ENCODE measurements at regions not wholly inside any gene's neighbourhood (a gene's known extent, or its start where the extent isn't known, plus 50 kb on each side); places are given as distances from the start of the nearest gene placed in this dataset.

DNA sequence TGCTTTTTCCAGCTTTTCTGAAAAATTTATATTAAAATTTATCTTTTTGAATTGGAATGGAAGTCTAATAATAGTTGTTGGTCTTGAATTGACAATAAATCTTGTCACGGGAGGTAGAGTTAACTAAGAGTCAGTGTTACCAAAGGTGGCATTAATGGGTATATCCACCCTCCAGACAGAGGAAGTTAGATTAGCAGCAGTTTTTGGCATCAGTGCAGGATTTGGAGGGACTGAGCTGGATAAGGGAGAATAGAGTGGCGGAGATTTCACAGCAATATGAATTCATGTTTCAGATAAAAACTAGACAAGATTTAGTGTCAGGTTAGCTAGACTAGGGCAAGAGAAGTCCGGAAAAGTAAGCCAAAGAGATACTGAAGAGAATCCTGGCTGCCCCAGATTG lies 201.3 kb upstream of the ZBTB20 start:
- ChIA-PET CTCF (interaction anchor here (0.7 kb wide), 2 partner anchors 11 to 13 kb away, joined by 3 read pairs; no protein-coding TSS in a partner anchor), POLR2A (ENCODE audit: unreplicated experiment) (no interaction called here)
- H3K36me3 ChIP-seq (ENCODE audit: control insufficient read depth, insufficient read depth, low read length): no peaks in the 10 kb centered on the region
- H2BK15ac ChIP-seq (ENCODE audit: low read depth, low read length): no peak overlapping the region
- H3K23ac ChIP-seq (ENCODE audit: low read depth, low read length): no peak overlapping the region
- H4K5ac ChIP-seq (ENCODE audit: low read depth, low read length): no peak overlapping the region
- H2BK5ac ChIP-seq (ENCODE audit: low read depth, low read length, poor library complexity, severe bottlenecking): no peak overlapping the region
- H2AK9ac ChIP-seq (replicated peaks; ENCODE audit: low read depth, low read length, poor library complexity): no peak overlapping the region
- H3K4ac ChIP-seq (ENCODE audit: low read depth, low read length): no peak overlapping the region
- no peak overlapping the region for H3K9ac ChIP-seq (ENCODE audit: low read depth, low read length)
- BruUV-seq (replicated peaks): no TSS peak
- no peak overlapping the region for H2BK120ac ChIP-seq (ENCODE audit: low read depth, low read length)
- H4K8ac ChIP-seq (ENCODE audit: low read depth in 2 of 2, low read length in 2 of 2): no peak overlapping the region
- no peaks in the 10 kb centered on the region for H3K9me3 ChIP-seq (ENCODE audit: control insufficient read depth, insufficient read depth, low read length)
- no peak overlapping the region for H3K56ac ChIP-seq (ENCODE audit: extremely low read depth, insufficient read depth, low read length)
- dilution Hi-C loops (cut with HindIII; ENCODE audit: low sequenced_read_pairs, unreplicated experiment) (no loop called here), in situ Hi-C loops (cut with MboI; ENCODE audit: low sequenced_read_pairs) (no loop called here), intact Hi-C loops (cut with micrococcal nuclease) (loop anchor here (10.0 kb wide), 1 partner anchor 336 kb away; no protein-coding TSS in a partner anchor)
- no peak overlapping the region for H3K4me2 ChIP-seq (ENCODE audit: low read depth, low read length)
- DNase-seq: no peak
- H4K91ac ChIP-seq (ENCODE audit: insufficient read depth, low read depth, low read length): no peak overlapping the region
- H3K14ac ChIP-seq (replicated peaks; ENCODE audit: low read depth, low read length): no peak overlapping the region
- H4K20me1 ChIP-seq (ENCODE audit: insufficient read depth, low read length): no peaks in the 10 kb centered on the region
- no peak for TF ChIP-seq CTCF (conservative IDR thresholded peaks at IDR 0.05; ENCODE audit: low read depth, low read length)
- no peak overlapping the region for H3K18ac ChIP-seq (ENCODE audit: low read depth, low read length)
- H2AK5ac ChIP-seq (ENCODE audit: low read depth, low read length): no peak overlapping the region
- H3K27ac ChIP-seq (ENCODE audit: insufficient read depth, low read length): no peak overlapping the region
- H3K27me3 ChIP-seq (ENCODE audit: control insufficient read depth, insufficient read depth, low read length): no peaks in the 10 kb centered on the region
- H2BK20ac ChIP-seq (ENCODE audit: low read depth, low read length): no peak overlapping the region
- no peaks in the 10 kb centered on the region for H3K79me1 ChIP-seq (ENCODE audit: low read depth in 1 of 2, low read length in 2 of 2)
- no peaks in the 10 kb centered on the region for H3K4me1 ChIP-seq (ENCODE audit: control insufficient read depth, insufficient read depth, low read length)
- H2AFZ ChIP-seq (replicated peaks; ENCODE audit: low read length, poor library complexity): no peak overlapping the region
- no peak for ATAC-seq (ENCODE audit: low read depth)
- no peaks in the 10 kb centered on the region for H3K9me1 ChIP-seq (ENCODE audit: insufficient read depth, low read length)
- H3K4me3 ChIP-seq (ENCODE audit: insufficient read depth, low read depth, low read length): no peak overlapping the region
- 100% methylated on average over 1 of the region's 3 CpGs; no CpG with 5 or more reads in 1 of the 2 experiments for WGBS, 2 experiments (ENCODE audit: extremely low coverage in 2 of 2, insufficient read length in 1 of 2)
